ENCODE measurements at regions not wholly inside any gene's neighbourhood (a gene's known extent, or its start where the extent isn't known, plus 50 kb on each side); places are given as distances from the start of the nearest gene placed in this dataset.

- no peak for TF ChIP-seq CTCF (IDR thresholded peaks at IDR 0.05)
- TF ChIP-seq POLR2A (IDR thresholded peaks at IDR 0.05) = no peak
Measured at GRCh38 chr5:121009058-121009457, 545.0 kb downstream of the PRR16 start.
